SIG-M5 treated with dmso at 0.1 percent for 504 hours (cell line): ENCODE measurements at regions not wholly inside any gene's neighbourhood (a gene's known extent, or its start where the extent isn't known, plus 50 kb on each side); places are given as distances from the start of the nearest gene placed in this dataset.

Source experiments
- DNase-seq: peaks from one replicate; lab custom pipeline; 2025; ENCODE audit not compliant: unreplicated experiment; lab: John Stamatoyannopoulos, UW

- no peak for DNase-seq
Observed at GRCh38 chr7:131197920-131198615, 129.6 kb upstream of the MKLN1 start.

GRCh38 chr7:131202451-131202850, 125.2 kb upstream of the MKLN1 start:
- DNase-seq, result no peak

GRCh38 chr7:131203291-131203976, 124.2 kb upstream of the MKLN1 start:
- no peak for DNase-seq

- no peak for DNase-seq
Observed at GRCh38 chr7:131208777-131209176, 118.9 kb upstream of the MKLN1 start.

- no peak for DNase-seq
Observed at GRCh38 chr7:131210618-131211017, 117.1 kb upstream of the MKLN1 start.

GRCh38 chr7:131211500-131211899, 116.2 kb upstream of the MKLN1 start:
- no peak for DNase-seq

GRCh38 chr7:131212114-131212513, 115.6 kb upstream of the MKLN1 start:
- no peak for DNase-seq

GRCh38 chr7:131218727-131219128, 108.9 kb upstream of the MKLN1 start:
- peak; percentile 76 for DNase-seq

GRCh38 chr7:131219312-131220041, 108.2 kb upstream of the MKLN1 start:
- DNase-seq, result peak; percentile 78

- no peak for DNase-seq
Observed at GRCh38 chr7:131221061-131221460, 106.6 kb upstream of the MKLN1 start.

- no peak for DNase-seq
Observed at GRCh38 chr7:131222171-131222570, 105.5 kb upstream of the MKLN1 start.

GRCh38 chr7:131223151-131223550, 104.5 kb upstream of the MKLN1 start:
- DNase-seq, result no peak

GRCh38 chr7:131224996-131225395, 102.7 kb upstream of the MKLN1 start:
- DNase-seq, result no peak

- no peak for DNase-seq
Observed at GRCh38 chr7:131225619-131226513, 101.8 kb upstream of the MKLN1 start.

- DNase-seq, result no peak
Observed at GRCh38 chr7:131226514-131226865, 101.2 kb upstream of the MKLN1 start.

- peak; percentile 90 for DNase-seq
Observed at GRCh38 chr7:131231381-131232220, 96.1 kb upstream of the MKLN1 start.

- DNase-seq, result no peak
Observed at GRCh38 chr7:131232768-131233167, 94.9 kb upstream of the MKLN1 start.

GRCh38 chr7:131233193-131233592, 94.5 kb upstream of the MKLN1 start:
- no peak for DNase-seq

- no peak for DNase-seq
Observed at GRCh38 chr7:131234719-131235488, 92.8 kb upstream of the MKLN1 start.
